GM18517 (cell line): ENCODE measurements at regions not wholly inside any gene's neighbourhood (a gene's known extent, or its start where the extent isn't known, plus 50 kb on each side); places are given as distances from the start of the nearest gene placed in this dataset.
"Not testable (repeated sequence)": the region's sequence is repeated elsewhere in the genome, so short reads cannot be mapped to it uniquely, and the experiment has no call there.

ENCODE experiments used
- ATAC-seq: cut with Tn5 transposase; IDR thresholded peaks from one replicate; pipeline ENCODE4 v1.9.1; 2021; ENCODE audit warnings: mild to moderate bottlenecking, moderate library complexity; ENCODE audit not compliant: unreplicated experiment

- ATAC-seq, result no peak
These were observed 174.0 kb upstream of the TPM1 start for GRCh38 chr15:62868507-62868906.

- no peak for ATAC-seq
These were observed 173.4 kb upstream of the TPM1 start for GRCh38 chr15:62869116-62869515.

GRCh38 chr15:62870216-62870615 is 172.3 kb upstream of the TPM1 start:
- ATAC-seq, result no peak

GRCh38 chr15:62870701-62871100 is 171.8 kb upstream of the TPM1 start:
- not testable (repeated sequence) for ATAC-seq

GRCh38 chr15:62873203-62873602 is 169.3 kb upstream of the TPM1 start:
- no peak for ATAC-seq

- no peak for ATAC-seq
These were observed 168.5 kb upstream of the TPM1 start for GRCh38 chr15:62874064-62874463.

- no peak for ATAC-seq
These were observed 167.5 kb upstream of the TPM1 start for GRCh38 chr15:62874959-62875625.

GRCh38 chr15:62875626-62876021 is 166.9 kb upstream of the TPM1 start:
- ATAC-seq, result no peak

- ATAC-seq, result no peak
These were observed 165.2 kb upstream of the TPM1 start for GRCh38 chr15:62877276-62877857.

- ATAC-seq, result no peak
These were observed 164.5 kb upstream of the TPM1 start for GRCh38 chr15:62878070-62878469.

GRCh38 chr15:62879770-62880169 is 162.8 kb upstream of the TPM1 start:
- no peak for ATAC-seq

GRCh38 chr15:62880278-62880677 is 162.3 kb upstream of the TPM1 start:
- no peak for ATAC-seq

GRCh38 chr15:62881056-62881455 is 161.5 kb upstream of the TPM1 start:
- no peak for ATAC-seq

GRCh38 chr15:62883938-62884479 is 158.5 kb upstream of the TPM1 start:
- ATAC-seq, result no peak

- ATAC-seq, result no peak
These were observed 156.0 kb upstream of the TPM1 start for GRCh38 chr15:62886431-62887071.

- no peak for ATAC-seq
These were observed 155.4 kb upstream of the TPM1 start for GRCh38 chr15:62887113-62887570.

- ATAC-seq, result no peak
These were observed 153.9 kb upstream of the TPM1 start for GRCh38 chr15:62888623-62889022.

GRCh38 chr15:62889141-62889661 is 153.3 kb upstream of the TPM1 start:
- ATAC-seq, result no peak

GRCh38 chr15:62889734-62890505 is 152.6 kb upstream of the TPM1 start:
- ATAC-seq, result no peak

GRCh38 chr15:62894322-62895085 is 148.0 kb upstream of the TPM1 start:
- no peak for ATAC-seq
